ENCODE measurements at regions not wholly inside any gene's neighbourhood (a gene's known extent, or its start where the extent isn't known, plus 50 kb on each side); places are given as distances from the start of the nearest gene placed in this dataset.
"Not testable (repeated sequence)": the region's sequence is repeated elsewhere in the genome, so short reads cannot be mapped to it uniquely, and the experiment has no call there.

- H3K9me3 ChIP-seq (ENCODE audit: control insufficient read depth, insufficient read depth, low read length) = no peaks in the 10 kb centered on the region
- POLR2A ChIA-PET = no interaction called here
- H3K27me3 ChIP-seq (ENCODE audit: control insufficient read depth, insufficient read depth, low read length) = no peaks in the 10 kb centered on the region
- TF ChIP-seq, protein P1, sequence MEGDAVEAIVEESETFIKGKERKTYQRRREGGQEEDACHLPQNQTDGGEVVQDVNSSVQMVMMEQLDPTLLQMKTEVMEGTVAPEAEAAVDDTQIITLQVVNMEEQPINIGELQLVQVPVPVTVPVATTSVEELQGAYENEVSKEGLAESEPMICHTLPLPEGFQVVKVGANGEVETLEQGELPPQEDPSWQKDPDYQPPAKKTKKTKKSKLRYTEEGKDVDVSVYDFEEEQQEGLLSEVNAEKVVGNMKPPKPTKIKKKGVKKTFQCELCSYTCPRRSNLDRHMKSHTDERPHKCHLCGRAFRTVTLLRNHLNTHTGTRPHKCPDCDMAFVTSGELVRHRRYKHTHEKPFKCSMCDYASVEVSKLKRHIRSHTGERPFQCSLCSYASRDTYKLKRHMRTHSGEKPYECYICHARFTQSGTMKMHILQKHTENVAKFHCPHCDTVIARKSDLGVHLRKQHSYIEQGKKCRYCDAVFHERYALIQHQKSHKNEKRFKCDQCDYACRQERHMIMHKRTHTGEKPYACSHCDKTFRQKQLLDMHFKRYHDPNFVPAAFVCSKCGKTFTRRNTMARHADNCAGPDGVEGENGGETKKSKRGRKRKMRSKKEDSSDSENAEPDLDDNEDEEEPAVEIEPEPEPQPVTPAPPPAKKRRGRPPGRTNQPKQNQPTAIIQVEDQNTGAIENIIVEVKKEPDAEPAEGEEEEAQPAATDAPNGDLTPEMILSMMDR (IDR thresholded peaks at IDR 0.05; ENCODE audit: low read depth, low read length) = no peak
- DNase-seq (ENCODE audit: low read depth, low spot score) = no peak
- no peak overlapping the region for H3K4me3 ChIP-seq (ENCODE audit: low read depth, low read length)
- CTCF ChIA-PET = no interaction called here
- no peak overlapping the region for H3K27ac ChIP-seq (ENCODE audit: low read depth, low read length)
These were observed 2097.0 kb downstream of the PCDH9 start for GRCh38 chr13:65133094-65133493.

DNA sequence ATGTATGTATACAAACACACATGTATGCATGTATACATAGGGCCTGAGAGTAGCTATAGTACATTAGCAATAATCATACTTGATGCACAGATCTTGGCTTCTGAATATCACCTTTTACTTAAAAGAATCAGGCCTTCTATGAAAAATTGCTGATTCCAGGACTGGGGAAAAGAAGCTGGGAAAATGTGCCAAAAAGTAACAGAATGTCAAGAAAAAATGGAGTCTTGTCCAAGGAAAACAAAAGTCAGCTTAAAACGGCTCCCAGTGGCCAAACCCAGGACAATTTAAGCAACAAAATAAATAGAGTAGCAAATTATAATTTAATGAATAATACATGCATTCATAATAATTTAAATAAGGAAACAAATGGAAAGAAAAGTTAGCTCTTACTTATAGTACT is 2104.9 kb downstream of the PCDH9 start:
- Histone ChIP-seq H3K9me3 (ENCODE audit: control insufficient read depth, insufficient read depth, low read length) (no peaks in the 10 kb centered on the region), H3K27me3 (ENCODE audit: control insufficient read depth, insufficient read depth, low read length) (no peaks in the 10 kb centered on the region), H3K4me3 (ENCODE audit: low read depth, low read length) (no peak overlapping the region), H3K27ac (ENCODE audit: low read depth, low read length) (no peak overlapping the region)
- CTCF ChIA-PET = no interaction called here
- POLR2A ChIA-PET = no interaction called here
- TF ChIP-seq, protein P1 (IDR thresholded peaks at IDR 0.05; ENCODE audit: low read depth, low read length) = no peak
- no peak for DNase-seq (ENCODE audit: low read depth, low spot score)

GRCh38 chr13:65112531-65112941 is 2117.6 kb downstream of the PCDH9 start:
- no peaks in the 10 kb centered on the region for H3K9me3 ChIP-seq (ENCODE audit: control insufficient read depth, insufficient read depth, low read length)
- DNase-seq (ENCODE audit: low read depth, low spot score) = no peak
- CTCF ChIA-PET = no interaction called here
- POLR2A ChIA-PET = interaction anchor here (0.7 kb wide), 1 partner anchor 293 kb away, joined by 3 read pairs; no protein-coding TSS in a partner anchor
- H3K4me3 ChIP-seq (ENCODE audit: low read depth, low read length) = no peak overlapping the region
- H3K27ac ChIP-seq (ENCODE audit: low read depth, low read length) = no peak overlapping the region
- no peaks in the 10 kb centered on the region for H3K27me3 ChIP-seq (ENCODE audit: control insufficient read depth, insufficient read depth, low read length)
- TF ChIP-seq, protein P1 (IDR thresholded peaks at IDR 0.05; ENCODE audit: low read depth, low read length) = no peak

- no peak for DNase-seq (ENCODE audit: low read depth, low spot score)
- TF ChIP-seq, protein P1 (IDR thresholded peaks at IDR 0.05; ENCODE audit: low read depth, low read length) = no peak
- ChIA-PET POLR2A (interaction anchor here (0.7 kb wide), 1 partner anchor 294 kb away, joined by 3 read pairs; no protein-coding TSS in a partner anchor), CTCF (no interaction called here)
- Histone ChIP-seq H3K4me3 (ENCODE audit: low read depth, low read length) (no peak overlapping the region), H3K9me3 (ENCODE audit: control insufficient read depth, insufficient read depth, low read length) (no peaks in the 10 kb centered on the region), H3K27me3 (ENCODE audit: control insufficient read depth, insufficient read depth, low read length) (no peaks in the 10 kb centered on the region), H3K27ac (ENCODE audit: low read depth, low read length) (no peak overlapping the region)
These were observed 2118.0 kb downstream of the PCDH9 start for GRCh38 chr13:65112123-65112522.

DNA sequence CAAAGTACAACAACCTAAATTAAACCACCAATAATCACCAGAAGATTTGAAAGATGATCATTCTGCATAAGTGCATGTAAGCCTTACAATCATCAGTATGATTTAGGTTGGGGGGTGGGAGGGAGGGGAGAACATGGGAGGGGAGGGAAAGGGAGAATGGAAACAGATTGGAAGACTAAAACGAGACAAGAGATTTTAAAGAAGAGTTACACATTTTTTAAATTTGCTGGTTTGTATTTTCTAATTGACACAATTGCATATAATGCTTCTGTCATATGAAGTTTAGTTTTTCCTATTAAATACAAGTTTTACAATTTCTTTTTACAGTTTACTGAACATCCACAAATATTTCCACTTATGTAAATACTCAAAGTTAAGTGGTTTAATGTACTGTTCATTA is 2118.9 kb downstream of the PCDH9 start:
- TF ChIP-seq, protein P1 (IDR thresholded peaks at IDR 0.05; ENCODE audit: low read depth, low read length) = no peak
- ChIA-PET POLR2A (no interaction called here), CTCF (no interaction called here)

DNA sequence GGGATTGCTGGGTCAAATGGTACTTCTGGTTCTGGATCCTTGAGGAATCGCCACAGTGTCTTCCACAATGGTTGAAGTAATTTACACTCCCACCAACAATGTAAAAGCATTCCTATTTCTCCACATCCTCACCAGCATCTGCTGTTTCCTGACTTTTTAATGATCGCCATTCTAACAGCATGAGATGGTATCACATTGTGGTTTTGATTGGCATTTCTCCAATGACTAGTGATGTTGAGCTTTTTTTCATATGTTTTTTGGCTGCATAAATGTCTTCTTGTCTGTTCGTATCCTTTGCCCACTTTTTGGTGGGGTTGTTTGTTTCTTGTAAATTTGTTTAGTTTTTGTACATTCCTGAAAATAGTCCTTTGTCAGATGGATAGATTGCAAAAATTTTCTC is 2125.7 kb downstream of the PCDH9 start:
- H3K27ac ChIP-seq (ENCODE audit: low read depth, low read length); H3K27me3 ChIP-seq (ENCODE audit: control insufficient read depth, insufficient read depth, low read length); H3K4me3 ChIP-seq (ENCODE audit: low read depth, low read length); DNase-seq (ENCODE audit: low read depth, low spot score); CTCF ChIA-PET; H3K9me3 ChIP-seq (ENCODE audit: control insufficient read depth, insufficient read depth, low read length); POLR2A ChIA-PET: not testable (repeated sequence)

More for the DNA sequence above, 2118.9 kb downstream of the PCDH9 start:
- Histone ChIP-seq H3K27ac (ENCODE audit: low read depth, low read length) (no peak overlapping the region), H3K27me3 (ENCODE audit: control insufficient read depth, insufficient read depth, low read length) (no peaks in the 10 kb centered on the region), H3K4me3 (ENCODE audit: low read depth, low read length) (no peak overlapping the region), H3K9me3 (ENCODE audit: control insufficient read depth, insufficient read depth, low read length) (no peaks in the 10 kb centered on the region)
- no peak for DNase-seq (ENCODE audit: low read depth, low spot score)

Data from AG04450 (cell line).